Right atrium auricular region (tissue), 2 donors: ENCODE measurements at regions not wholly inside any gene's neighbourhood (a gene's known extent, or its start where the extent isn't known, plus 50 kb on each side); places are given as distances from the start of the nearest gene placed in this dataset.
A peak's percentile ranks its signal among the peaks of the same experiment; 100 is the strongest.
"Not testable (repeated sequence)": the region's sequence is repeated elsewhere in the genome, so short reads cannot be mapped to it uniquely, and the experiment has no call there.

ENCODE experiments used
- DNase-seq: peaks from one replicate; pipeline ENCODE4 v3.0.0-alpha.2; 2019; ENCODE audit warnings: low spot score
- H3K27ac ChIP-seq, 2 donors: fragments of 200-600 bp; sonication (generic); 1 replicate in 1 of 2; 2 replicates in 1 of 2; pipeline ENCODE4 v1.5.1; 2016 to 2019
- H3K27me3 ChIP-seq, 2 donors: fragments of 200-600 bp; sonication (generic); one replicate each; pipeline versions ENCODE4 v1.5.1 to v1.6.0; 2017 to 2019
- H3K36me3 ChIP-seq: fragments of 200-600 bp; sonication (generic); one replicate; pipeline ENCODE4 v1.5.1; 2016
- H3K4me1 ChIP-seq, 2 donors: fragments of 200-600 bp; sonication (generic); one replicate each; pipeline versions ENCODE4 v1.5.1 to v1.6.0; 2017 to 2019
- H3K4me3 ChIP-seq, 2 donors: fragments of 200-600 bp; sonication (generic); 1 replicate in 1 of 2; 2 replicates in 1 of 2; pipeline ENCODE4 v1.5.1; 2017 to 2019; ENCODE audit warnings: mild to moderate bottlenecking in 1 of 2, moderate library complexity in 1 of 2
- H3K9me3 ChIP-seq, 2 donors: fragments of 200-600 bp; sonication (generic); one replicate each; pipeline ENCODE4 v1.5.1; 2019
- TF ChIP-seq, protein P1 (sequence below), 2 donors: fragments of 200-600 bp; sonication (generic); IDR thresholded peaks; one replicate each; pipeline ENCODE4 v1.5.1; 2019; ENCODE audit warnings: antibody characterized with exemption in 2 of 2

DNA sequence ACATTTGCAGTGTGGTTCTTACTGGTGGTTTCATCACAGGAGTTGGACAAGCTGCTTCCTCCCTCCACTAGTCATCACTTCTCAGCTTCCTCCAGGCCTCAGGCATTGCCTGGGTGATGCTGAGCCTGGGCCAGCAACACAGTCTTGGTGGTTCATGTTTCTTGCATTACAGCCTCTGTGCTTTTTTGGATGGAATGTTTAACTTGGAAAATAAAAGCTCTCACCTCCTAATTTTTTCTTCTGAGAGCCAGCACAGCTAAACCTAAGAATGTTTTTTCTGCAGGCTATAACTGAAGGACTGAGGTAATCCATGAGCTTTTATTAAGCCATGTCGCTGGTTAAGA is 66.1 kb upstream of the RHOU start:
- DNase-seq, result peak; percentile 78
- Histone ChIP-seq H3K27ac (peak overlapping the region in 1 of 2 donors; percentile 23), H3K9me3 (no peaks in the 10 kb centered on the region), H3K36me3 (no peaks in the 10 kb centered on the region), H3K4me1 (peaks cover 0 to 16% of the 10 kb centered on the region in 2 donors), H3K27me3 (no peaks in the 10 kb centered on the region), H3K4me3 (no peak overlapping the region)
- TF ChIP-seq, protein P1, sequence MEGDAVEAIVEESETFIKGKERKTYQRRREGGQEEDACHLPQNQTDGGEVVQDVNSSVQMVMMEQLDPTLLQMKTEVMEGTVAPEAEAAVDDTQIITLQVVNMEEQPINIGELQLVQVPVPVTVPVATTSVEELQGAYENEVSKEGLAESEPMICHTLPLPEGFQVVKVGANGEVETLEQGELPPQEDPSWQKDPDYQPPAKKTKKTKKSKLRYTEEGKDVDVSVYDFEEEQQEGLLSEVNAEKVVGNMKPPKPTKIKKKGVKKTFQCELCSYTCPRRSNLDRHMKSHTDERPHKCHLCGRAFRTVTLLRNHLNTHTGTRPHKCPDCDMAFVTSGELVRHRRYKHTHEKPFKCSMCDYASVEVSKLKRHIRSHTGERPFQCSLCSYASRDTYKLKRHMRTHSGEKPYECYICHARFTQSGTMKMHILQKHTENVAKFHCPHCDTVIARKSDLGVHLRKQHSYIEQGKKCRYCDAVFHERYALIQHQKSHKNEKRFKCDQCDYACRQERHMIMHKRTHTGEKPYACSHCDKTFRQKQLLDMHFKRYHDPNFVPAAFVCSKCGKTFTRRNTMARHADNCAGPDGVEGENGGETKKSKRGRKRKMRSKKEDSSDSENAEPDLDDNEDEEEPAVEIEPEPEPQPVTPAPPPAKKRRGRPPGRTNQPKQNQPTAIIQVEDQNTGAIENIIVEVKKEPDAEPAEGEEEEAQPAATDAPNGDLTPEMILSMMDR (IDR thresholded peaks at IDR 0.05), result no peak

DNA sequence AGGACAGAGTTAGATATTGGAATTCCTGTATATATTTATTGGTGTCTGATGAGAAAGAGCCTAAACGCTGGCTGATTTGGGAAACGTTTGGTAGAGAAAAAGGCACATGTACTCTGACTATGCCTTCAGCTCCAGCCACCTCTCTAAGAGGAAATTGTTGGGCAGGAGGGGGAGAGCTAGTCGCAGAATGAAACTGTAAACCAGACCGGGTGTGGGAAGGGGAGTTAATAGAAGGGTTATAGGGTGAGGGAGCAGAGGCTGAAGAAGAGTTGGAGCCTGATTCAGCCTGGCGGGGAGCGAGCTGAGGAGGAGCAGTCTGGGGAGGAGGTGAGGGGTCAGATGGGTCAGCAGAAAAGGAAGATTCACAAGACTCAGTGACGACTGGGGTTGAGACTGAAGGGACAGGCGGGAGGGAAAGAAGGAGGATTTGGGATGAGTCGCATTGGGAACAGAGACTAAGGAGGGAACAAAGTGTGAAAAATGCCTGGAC is 54.2 kb upstream of the RHOU start:
- H3K27ac ChIP-seq, H3K4me1 ChIP-seq, H3K27me3 ChIP-seq, H3K4me3 ChIP-seq, H3K36me3 ChIP-seq, DNase-seq, H3K9me3 ChIP-seq: not testable (repeated sequence)

DNA sequence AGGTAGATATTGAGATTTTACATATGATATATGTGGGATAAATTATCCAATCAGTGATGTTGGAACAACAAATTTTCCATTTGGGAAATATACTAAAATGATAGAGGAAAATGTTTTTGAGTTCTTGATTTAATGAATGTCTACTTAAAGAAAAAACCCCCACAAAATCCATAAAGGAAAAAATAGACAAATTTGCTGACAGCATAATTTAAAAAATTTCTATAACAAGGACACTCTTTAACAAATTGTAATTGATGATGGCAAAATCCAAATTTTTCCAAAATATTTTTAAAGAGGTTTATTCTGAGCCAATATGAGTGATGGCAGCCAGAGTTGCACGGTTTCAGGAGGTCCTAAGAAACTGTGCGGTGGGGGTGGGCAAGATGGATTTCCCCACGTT is 51.9 kb upstream of the RHOU start:
- no peak overlapping the region for H3K27ac ChIP-seq
- peaks cover 0 to 10% of the 10 kb centered on the region in 2 donors for H3K4me1 ChIP-seq
- TF ChIP-seq, protein P1 (IDR thresholded peaks at IDR 0.05), result no peak
- H3K9me3 ChIP-seq, result no peaks in the 10 kb centered on the region
- no peaks in the 10 kb centered on the region for H3K36me3 ChIP-seq
- no peak overlapping the region for H3K4me3 ChIP-seq
- no peaks in the 10 kb centered on the region for H3K27me3 ChIP-seq
- DNase-seq, result no peak

DNA sequence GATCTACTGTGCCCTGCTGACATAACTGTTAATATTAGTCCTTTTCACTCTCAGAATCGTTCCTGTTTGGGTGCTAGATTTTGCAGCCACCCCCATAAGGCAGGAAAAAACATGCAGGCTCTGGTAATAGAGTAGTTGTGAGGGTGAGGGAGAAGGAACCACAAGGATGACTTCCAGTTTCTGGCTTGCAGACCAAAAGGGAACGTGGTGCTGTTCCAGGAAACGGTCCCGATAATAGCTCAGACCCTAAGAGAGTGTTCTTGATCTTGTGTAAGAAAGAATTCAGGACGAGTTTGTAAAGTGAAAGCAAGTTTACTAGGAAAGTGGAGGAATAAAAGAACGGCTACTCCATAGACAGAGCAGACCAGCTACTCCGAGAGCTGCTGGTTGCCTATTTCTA is 50.7 kb upstream of the RHOU start:
- peak overlapping the region; percentile 19 for H3K27ac ChIP-seq
- no peak overlapping the region for H3K4me3 ChIP-seq
- TF ChIP-seq, protein P1 (IDR thresholded peaks at IDR 0.05), result no peak
- no peaks in the 10 kb centered on the region for H3K27me3 ChIP-seq
- H3K4me1 ChIP-seq, result peaks cover 0 to 10% of the 10 kb centered on the region in 2 donors
- no peaks in the 10 kb centered on the region for H3K9me3 ChIP-seq
- DNase-seq, result no peak
- no peaks in the 10 kb centered on the region for H3K36me3 ChIP-seq

DNA sequence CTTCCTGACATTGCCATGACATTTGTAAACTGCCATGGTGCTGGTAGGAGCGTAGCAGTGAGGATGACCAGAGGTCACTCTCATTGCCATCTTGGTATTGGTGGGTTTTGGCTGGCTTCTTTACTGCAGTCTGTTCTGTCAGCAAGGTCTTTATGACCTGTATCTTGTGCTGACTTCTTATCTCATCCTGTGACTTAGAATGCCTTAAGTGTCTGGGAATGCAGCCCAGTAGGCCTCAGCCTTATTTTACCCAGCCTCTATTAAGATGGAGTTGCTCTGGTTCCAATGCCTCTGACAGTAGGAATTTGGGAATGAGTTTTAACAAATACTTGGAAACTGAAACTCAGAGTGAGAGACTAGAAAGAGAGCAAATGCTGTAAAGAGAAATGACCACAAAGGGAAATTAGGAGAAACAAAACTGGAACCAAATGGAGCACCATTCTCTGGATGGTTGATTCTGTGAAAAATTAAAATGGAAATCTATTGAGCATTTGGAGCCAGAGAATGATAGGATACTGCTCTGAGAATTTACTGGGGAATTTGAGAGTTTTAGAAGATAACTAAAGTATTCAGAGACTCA is 50.1 kb upstream of the RHOU start:
- TF ChIP-seq, protein P1 (IDR thresholded peaks at IDR 0.05), result no peak
- no peaks in the 10 kb centered on the region for H3K27me3 ChIP-seq
- no peaks in the 10 kb centered on the region for H3K36me3 ChIP-seq
- H3K9me3 ChIP-seq, result no peaks in the 10 kb centered on the region
- no peak for DNase-seq
- peak overlapping the region; percentile 19 for H3K27ac ChIP-seq
- H3K4me1 ChIP-seq, result peaks cover 0 to 10% of the 10 kb centered on the region in 2 donors
- H3K4me3 ChIP-seq, result no peak overlapping the region
